Tongue (tissue), 1 donor: ENCODE measurements at regions not wholly inside any gene's neighbourhood (a gene's known extent, or its start where the extent isn't known, plus 50 kb on each side); places are given as distances from the start of the nearest gene placed in this dataset.

ENCODE experiments used
- DNase-seq: peaks from one replicate; pipeline ENCODE4 v3.0.0-alpha.2; 2015

DNA sequence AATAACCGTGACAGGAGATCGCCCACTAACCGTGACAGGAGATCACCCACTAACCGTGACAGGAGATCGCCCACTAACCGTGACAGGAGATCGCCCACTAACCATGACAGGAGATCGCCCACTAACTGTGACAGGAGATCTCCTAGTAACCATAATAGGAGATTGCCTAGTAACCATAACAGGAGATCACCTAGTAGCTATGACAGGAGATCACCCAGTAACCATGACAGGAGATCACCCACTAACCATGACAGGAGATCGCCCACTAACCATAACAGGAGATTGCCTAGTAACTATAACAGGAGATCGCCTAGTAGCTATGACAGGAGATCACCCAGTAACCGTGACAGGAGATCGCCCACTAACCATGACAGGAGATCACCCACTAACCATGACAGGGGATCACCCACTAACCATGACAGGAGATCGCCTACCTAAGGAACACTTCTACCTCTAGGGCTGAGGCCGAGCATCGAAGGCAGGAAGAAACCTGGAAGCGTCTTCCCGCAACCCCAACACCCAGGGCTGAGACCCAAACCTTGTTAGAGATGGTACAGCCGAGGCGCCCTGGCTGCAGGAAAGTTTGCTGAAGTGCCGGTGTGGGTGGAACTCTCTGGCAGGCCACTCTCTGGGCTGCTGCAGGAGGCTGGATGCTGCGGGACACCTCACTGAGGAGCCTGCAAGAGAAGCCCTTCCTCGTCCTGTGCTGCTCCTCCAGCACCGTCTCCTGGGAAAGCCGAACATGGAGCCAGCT is 67.5 kb upstream of the THY1 start:
- no peak for DNase-seq

DNA sequence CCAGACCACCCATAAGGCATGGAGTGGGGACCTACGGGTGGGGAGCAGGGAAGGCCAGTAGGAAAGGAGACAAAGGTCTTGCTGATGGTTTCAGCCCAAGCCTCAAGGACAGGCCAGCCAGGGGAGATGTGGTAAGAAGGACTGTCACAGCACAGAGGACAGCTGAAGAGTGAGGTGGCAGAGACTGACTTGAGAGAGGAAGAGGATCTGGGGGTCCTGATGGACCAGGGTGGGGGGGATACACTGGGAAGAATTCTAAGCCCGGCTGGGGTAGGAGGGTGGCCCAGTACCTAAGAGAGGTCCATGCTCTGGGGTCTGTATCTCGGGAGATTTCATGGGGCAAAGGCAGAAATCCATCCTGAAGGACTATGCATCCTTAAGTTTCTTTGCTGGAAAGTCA is 66.1 kb upstream of the THY1 start:
- no peak for DNase-seq

GRCh38 chr11:119488256-119488995 is 65.5 kb upstream of the THY1 start:
- no peak for DNase-seq

GRCh38 chr11:119486691-119487259 is 63.8 kb upstream of the THY1 start:
- no peak for DNase-seq

DNA sequence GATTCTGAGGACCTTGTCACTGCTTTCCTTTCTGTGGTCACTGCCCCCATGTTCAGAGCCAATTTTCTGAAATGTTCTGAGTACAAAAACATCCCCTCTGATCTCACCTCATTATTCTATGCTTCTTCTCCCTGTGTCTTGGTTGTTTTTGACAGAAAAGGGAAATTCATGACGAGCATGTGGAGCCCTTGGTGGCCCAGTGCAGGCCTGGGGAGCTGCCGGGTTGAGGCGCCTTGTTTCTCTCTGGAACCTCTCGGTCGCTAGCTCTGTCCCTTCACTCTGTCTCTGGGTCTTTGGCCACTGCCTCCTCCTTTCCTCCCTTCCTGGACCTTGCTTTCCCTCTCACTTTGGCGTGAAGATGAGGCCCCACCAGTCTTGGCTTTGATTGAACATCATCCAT is 63.0 kb upstream of the THY1 start:
- no peak for DNase-seq

GRCh38 chr11:119484741-119485605 is 62.0 kb upstream of the THY1 start:
- no peak for DNase-seq

DNA sequence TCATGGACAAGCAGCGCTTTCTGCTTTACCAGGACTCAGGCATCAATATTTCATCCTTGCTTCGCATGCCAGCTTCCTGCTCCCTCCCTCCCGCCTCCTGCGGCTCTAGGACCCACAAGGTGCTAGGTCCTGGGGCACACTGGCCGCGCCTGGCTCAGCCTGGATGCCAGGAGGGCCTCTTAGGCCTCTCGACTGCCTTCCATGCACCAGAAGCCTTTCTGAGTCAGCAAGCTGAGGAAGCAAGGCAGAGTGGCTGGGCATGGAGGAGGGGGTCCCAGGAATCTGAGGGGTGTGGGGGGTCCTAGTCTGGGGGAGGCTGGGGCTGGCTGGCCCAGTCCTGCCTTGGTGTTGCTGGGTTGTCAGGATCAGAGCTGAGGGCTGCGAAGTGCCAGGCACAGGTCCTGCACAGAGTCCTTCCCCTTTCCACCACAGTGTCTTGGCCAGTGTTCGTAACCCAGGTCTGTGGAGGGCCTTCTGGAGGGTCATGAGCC is 61.0 kb upstream of the THY1 start:
- DNase-seq = no peak

DNA sequence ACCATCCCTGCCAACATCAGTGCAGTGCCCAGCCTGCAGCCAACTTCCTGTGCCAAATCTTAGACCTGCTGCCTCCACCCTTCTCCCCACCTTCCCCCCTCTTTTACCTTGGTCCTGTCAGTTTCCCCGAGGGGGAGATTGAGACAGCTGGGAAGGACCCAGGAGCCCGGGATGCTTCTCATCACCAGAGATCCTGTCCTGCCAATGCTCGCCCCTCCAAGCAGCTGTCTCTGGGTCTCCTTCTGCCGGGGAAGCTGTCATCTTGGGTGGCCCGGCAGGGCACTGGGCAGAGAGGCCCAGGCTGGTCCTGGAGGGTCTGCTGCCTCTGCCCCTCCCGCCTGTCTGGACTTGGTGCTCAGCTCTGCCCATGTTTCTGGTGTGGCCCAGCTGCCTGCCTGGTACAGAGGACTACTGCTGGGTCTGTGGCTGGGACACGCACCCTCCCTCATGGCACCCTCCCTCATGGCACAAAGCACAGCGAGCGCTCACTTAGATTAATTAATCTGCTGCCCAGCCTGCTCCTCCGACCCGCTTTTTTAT is 60.4 kb upstream of the THY1 start:
- peak; percentile 64 for DNase-seq

DNA sequence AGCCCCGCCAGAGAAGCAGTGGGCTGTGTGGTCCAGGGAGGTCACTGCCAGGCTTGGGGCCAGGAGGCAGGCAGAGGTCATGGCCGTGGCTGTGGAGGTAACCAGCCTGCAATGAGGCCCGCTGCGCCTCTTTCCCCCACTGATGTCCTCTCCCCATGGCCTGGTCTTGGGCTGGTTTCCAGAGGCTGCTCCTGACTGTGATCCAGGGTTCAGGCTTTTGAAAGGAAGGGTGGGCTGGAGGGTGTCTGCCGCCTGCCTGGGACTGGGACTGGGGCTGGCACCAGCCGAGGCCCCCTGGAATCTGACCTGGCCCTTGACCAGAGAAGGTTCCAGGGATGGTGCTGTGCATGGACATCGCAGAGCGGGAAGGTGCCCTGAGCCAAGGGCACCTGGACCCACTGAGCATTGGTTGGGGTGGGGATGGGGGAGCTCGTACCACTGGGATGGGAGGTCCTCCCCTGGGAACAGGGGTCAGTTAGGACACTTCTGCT is 59.6 kb upstream of the THY1 start:
- no peak for DNase-seq

DNA sequence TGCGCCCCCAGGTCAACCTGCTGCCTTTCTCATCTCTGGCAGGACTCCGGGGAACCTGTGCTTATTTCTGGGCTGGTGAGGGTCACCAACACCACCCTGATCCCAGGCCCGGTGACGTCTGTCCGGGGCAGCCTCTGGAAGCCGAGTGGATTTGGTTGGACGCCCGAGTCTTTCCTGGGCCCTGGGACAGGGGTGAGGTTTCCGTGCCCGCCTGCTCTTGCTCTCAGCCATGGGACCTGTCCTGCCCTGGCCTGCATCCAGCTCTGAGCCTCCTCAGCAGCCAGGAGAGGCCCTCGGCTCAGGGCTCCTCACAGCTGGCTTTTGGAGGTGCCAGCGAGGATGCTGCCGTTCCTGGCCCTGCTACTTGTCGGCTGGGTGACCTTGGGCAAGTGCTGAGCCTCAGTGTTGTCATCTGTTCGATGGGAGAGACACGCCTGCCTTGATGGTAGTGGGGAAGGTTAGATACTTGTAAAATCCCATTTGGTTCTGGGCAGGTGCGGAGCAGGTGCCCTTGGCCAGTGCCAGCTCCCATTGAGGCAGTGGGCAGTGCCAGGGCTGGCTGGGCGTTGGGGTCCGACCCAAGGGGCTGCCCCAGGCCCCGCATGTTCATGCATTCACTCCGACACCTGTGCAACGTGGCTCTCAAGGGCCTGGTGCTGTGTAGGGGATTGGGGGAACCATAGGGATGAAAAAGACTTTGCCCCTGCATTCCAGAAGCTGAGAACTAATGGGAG is 58.9 kb upstream of the THY1 start:
- peak; percentile 29 for DNase-seq

DNA sequence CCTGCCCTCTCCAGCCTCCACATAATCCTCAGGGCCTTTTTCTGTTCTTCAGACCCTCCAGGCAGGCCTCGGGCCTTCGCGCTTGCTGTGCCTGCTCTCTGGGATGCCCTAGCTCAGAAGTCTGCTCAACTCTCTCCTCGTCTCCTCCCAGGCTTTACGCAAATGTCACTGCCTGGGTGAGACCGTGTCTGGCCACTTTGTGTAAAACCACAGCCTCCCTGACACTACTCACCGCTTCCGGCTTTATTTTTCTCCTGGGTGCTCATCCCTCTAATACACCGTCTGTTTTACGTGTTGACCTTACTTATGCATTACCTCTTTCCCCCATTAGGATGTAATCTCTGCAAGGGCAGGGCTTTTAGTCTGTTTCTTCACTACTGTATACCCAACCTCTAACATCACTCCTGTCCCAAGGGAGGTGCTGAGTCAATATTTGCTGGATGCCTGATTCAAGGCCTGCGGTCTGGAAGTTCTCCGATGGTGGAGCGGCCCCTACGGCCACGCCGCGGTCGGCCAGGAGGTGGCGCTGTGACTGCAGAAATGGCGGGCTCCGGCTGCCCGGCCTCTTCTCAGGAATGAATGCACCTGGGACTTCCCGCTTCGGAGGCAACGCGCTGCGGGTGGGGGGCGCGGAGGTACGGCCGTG is 58.2 kb upstream of the THY1 start:
- DNase-seq = peak; percentile 87

DNA sequence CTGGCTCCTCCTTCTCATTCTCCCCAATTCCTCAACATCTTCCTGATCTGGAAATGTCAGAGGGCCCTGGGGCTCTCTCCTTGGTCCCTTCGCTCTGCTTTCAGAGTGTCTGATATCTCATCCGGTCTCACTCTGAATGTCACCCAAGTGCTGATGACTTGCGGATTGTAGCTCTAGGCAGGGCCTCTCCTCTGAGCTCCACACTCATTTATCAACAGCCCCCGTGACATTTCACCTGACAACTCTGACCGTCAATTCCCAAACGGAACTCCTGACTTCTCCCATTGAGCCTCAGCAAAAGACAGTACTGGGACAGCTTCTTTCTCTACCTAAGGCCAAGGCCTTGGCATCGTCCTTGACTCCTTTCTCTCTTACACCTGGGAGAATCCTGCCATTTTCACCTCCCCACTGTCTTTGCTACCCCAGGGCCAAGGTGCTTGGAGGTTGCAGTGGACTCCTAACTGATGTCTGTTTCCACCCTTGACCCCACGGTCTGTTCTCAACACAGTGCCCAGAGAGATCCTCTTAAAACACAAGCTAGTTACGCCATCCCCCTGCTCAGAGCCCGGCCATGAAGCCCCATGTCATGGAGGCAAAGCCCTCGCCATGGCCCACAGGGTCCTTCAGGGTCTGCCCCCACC is 57.5 kb upstream of the THY1 start:
- no peak for DNase-seq

GRCh38 chr11:119479685-119480275 is 56.8 kb upstream of the THY1 start:
- DNase-seq = no peak

GRCh38 chr11:119478711-119479285 is 55.8 kb upstream of the THY1 start:
- DNase-seq = no peak

DNA sequence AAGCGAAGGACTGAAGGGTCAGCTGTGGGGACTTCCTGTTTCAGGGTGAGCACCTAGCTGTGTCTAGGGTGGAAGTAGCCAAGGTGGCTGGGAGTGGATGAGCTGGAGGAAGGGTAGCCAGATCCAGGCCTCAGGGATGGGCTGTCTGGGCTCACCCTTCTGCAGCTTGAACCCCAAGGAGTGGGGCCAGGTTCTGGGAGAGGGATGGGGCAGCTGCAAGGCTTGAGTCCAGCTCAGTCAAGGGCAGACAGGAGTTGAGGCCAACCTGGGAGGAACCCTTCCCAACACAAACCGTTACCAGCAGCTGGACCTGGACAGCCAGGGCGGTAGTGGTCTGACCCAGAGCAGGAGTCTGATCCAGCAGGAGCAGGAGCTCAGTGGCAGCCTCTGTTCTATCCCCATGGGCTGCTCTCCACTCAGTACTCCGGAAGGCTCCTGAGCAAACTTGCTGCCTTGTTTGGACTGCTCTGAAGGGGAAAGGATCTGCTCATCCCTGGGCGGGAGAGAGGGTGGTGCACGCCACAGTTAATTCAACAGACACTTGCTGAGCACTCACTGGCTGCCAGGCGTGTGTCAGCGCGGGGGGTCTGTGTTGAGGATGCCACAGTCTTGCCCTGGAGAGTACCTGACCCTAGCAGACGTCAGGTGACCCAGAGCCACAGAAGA is 53.8 kb upstream of the THY1 start:
- no peak for DNase-seq

GRCh38 chr11:119476038-119476437 is 53.1 kb upstream of the THY1 start:
- no peak for DNase-seq

GRCh38 chr11:119474682-119475596 is 52.0 kb upstream of the THY1 start:
- DNase-seq = peak; percentile 92
